ENCODE measurements at regions not wholly inside any gene's neighbourhood (a gene's known extent, or its start where the extent isn't known, plus 50 kb on each side); places are given as distances from the start of the nearest gene placed in this dataset.

GRCh38 chr15:98134905-98135304, 174.4 kb downstream of the ARRDC4 start:
- Histone ChIP-seq H3K4me3 (ENCODE audit: low read depth in 1 of 5, low read length in 5 of 5) (no peak overlapping the region), H3K9me3 (ENCODE audit: control insufficient read depth in 5 of 5, low read length in 5 of 5) (no peaks in the 10 kb centered on the region), H3K27me3 (ENCODE audit: control insufficient read depth in 5 of 5, insufficient read depth in 4 of 5, low read length in 5 of 5) (no peaks in the 10 kb centered on the region), H3K36me3 (ENCODE audit: control insufficient read depth in 5 of 5, insufficient read depth in 5 of 5, low read length in 5 of 5) (no peaks in the 10 kb centered on the region), H3K4me1 (ENCODE audit: control insufficient read depth in 5 of 5, insufficient read depth in 5 of 5, low read length in 5 of 5) (peaks cover 0 to 38% (median 28%) of the 10 kb centered on the region in 5 donors), H3K9ac (ENCODE audit: low read length in 5 of 5) (no peak overlapping the region), H3K27ac (ENCODE audit: low read depth, low read length) (no peak overlapping the region)

- Histone ChIP-seq H3K27ac (ENCODE audit: low read depth, low read length) (no peak overlapping the region), H3K9me3 (ENCODE audit: control insufficient read depth in 5 of 5, low read length in 5 of 5) (no peaks in the 10 kb centered on the region), H3K4me1 (ENCODE audit: control insufficient read depth in 5 of 5, insufficient read depth in 5 of 5, low read length in 5 of 5) (peaks cover 0 to 14% (median 10%) of the 10 kb centered on the region in 5 donors), H3K36me3 (ENCODE audit: control insufficient read depth in 5 of 5, insufficient read depth in 5 of 5, low read length in 5 of 5) (no peaks in the 10 kb centered on the region), H3K4me3 (ENCODE audit: low read depth in 1 of 5, low read length in 5 of 5) (no peak overlapping the region), H3K9ac (ENCODE audit: low read length in 5 of 5) (no peak overlapping the region), H3K27me3 (ENCODE audit: control insufficient read depth in 5 of 5, insufficient read depth in 4 of 5, low read length in 5 of 5) (no peaks in the 10 kb centered on the region)
Measured at GRCh38 chr15:98138910-98139309, 178.4 kb downstream of the ARRDC4 start.

- Histone ChIP-seq H3K9me3 (ENCODE audit: control insufficient read depth in 5 of 5, low read length in 5 of 5) (no peaks in the 10 kb centered on the region), H3K36me3 (ENCODE audit: control insufficient read depth in 5 of 5, insufficient read depth in 5 of 5, low read length in 5 of 5) (no peaks in the 10 kb centered on the region), H3K27me3 (ENCODE audit: control insufficient read depth in 5 of 5, insufficient read depth in 4 of 5, low read length in 5 of 5) (no peaks in the 10 kb centered on the region), H3K4me1 (ENCODE audit: control insufficient read depth in 5 of 5, insufficient read depth in 5 of 5, low read length in 5 of 5) (peaks cover 0 to 12% (median 9%) of the 10 kb centered on the region in 5 donors), H3K4me3 (ENCODE audit: low read depth in 1 of 5, low read length in 5 of 5) (no peak overlapping the region), H3K9ac (ENCODE audit: low read length in 5 of 5) (no peak overlapping the region), H3K27ac (ENCODE audit: low read depth, low read length) (no peak overlapping the region)
Measured at GRCh38 chr15:98139337-98139736, 178.8 kb downstream of the ARRDC4 start.

- no peaks in the 10 kb centered on the region for H3K4me1 ChIP-seq (ENCODE audit: control insufficient read depth in 5 of 5, insufficient read depth in 5 of 5, low read length in 5 of 5)
- no peaks in the 10 kb centered on the region for H3K27me3 ChIP-seq (ENCODE audit: control insufficient read depth in 5 of 5, insufficient read depth in 4 of 5, low read length in 5 of 5)
- no peak overlapping the region for H3K27ac ChIP-seq (ENCODE audit: low read depth, low read length)
- no peaks in the 10 kb centered on the region for H3K36me3 ChIP-seq (ENCODE audit: control insufficient read depth in 5 of 5, insufficient read depth in 5 of 5, low read length in 5 of 5)
- no peaks in the 10 kb centered on the region for H3K9me3 ChIP-seq (ENCODE audit: control insufficient read depth in 5 of 5, low read length in 5 of 5)
- no peak overlapping the region for H3K9ac ChIP-seq (ENCODE audit: low read length in 5 of 5)
- no peak overlapping the region for H3K4me3 ChIP-seq (ENCODE audit: low read depth in 1 of 5, low read length in 5 of 5)
Measured at GRCh38 chr15:98142572-98142971, 182.1 kb downstream of the ARRDC4 start.

- Histone ChIP-seq H3K9me3 (ENCODE audit: control insufficient read depth in 5 of 5, low read length in 5 of 5) (no peaks in the 10 kb centered on the region), H3K4me3 (ENCODE audit: low read depth in 1 of 5, low read length in 5 of 5) (no peak overlapping the region)
Measured at GRCh38 chr15:98143116-98143515, 182.6 kb downstream of the ARRDC4 start.

GRCh38 chr15:98144388-98144787, 183.9 kb downstream of the ARRDC4 start:
- Histone ChIP-seq H3K9ac (ENCODE audit: low read length in 5 of 5) (no peak overlapping the region), H3K36me3 (ENCODE audit: control insufficient read depth in 5 of 5, insufficient read depth in 5 of 5, low read length in 5 of 5) (no peaks in the 10 kb centered on the region), H3K27ac (ENCODE audit: low read depth, low read length) (no peak overlapping the region), H3K27me3 (ENCODE audit: control insufficient read depth in 5 of 5, insufficient read depth in 4 of 5, low read length in 5 of 5) (peaks cover 0 to 5% (median 0%) of the 10 kb centered on the region in 5 donors), H3K4me3 (ENCODE audit: low read depth in 1 of 5, low read length in 5 of 5) (no peak overlapping the region), H3K4me1 (ENCODE audit: control insufficient read depth in 5 of 5, insufficient read depth in 5 of 5, low read length in 5 of 5) (no peaks in the 10 kb centered on the region), H3K9me3 (ENCODE audit: control insufficient read depth in 5 of 5, low read length in 5 of 5) (no peaks in the 10 kb centered on the region)

More at GRCh38 chr15:98143116-98143515, 182.6 kb downstream of the ARRDC4 start:
- Histone ChIP-seq H3K4me1 (ENCODE audit: control insufficient read depth in 5 of 5, insufficient read depth in 5 of 5, low read length in 5 of 5) (no peaks in the 10 kb centered on the region), H3K27ac (ENCODE audit: low read depth, low read length) (no peak overlapping the region), H3K9ac (ENCODE audit: low read length in 5 of 5) (no peak overlapping the region), H3K27me3 (ENCODE audit: control insufficient read depth in 5 of 5, insufficient read depth in 4 of 5, low read length in 5 of 5) (peaks cover 0 to 2% (median 0%) of the 10 kb centered on the region in 5 donors), H3K36me3 (ENCODE audit: control insufficient read depth in 5 of 5, insufficient read depth in 5 of 5, low read length in 5 of 5) (no peaks in the 10 kb centered on the region)

- no peak overlapping the region for H3K9ac ChIP-seq (ENCODE audit: low read length in 5 of 5)
- no peaks in the 10 kb centered on the region for H3K36me3 ChIP-seq (ENCODE audit: control insufficient read depth in 5 of 5, insufficient read depth in 5 of 5, low read length in 5 of 5)
- H3K4me1 ChIP-seq (ENCODE audit: control insufficient read depth in 5 of 5, insufficient read depth in 5 of 5, low read length in 5 of 5) = peaks cover 0 to 5% (median 0%) of the 10 kb centered on the region in 5 donors
- no peak overlapping the region for H3K27ac ChIP-seq (ENCODE audit: low read depth, low read length)
- H3K9me3 ChIP-seq (ENCODE audit: control insufficient read depth in 5 of 5, low read length in 5 of 5) = no peaks in the 10 kb centered on the region
- peaks cover 0 to 5% (median 0%) of the 10 kb centered on the region in 5 donors for H3K27me3 ChIP-seq (ENCODE audit: control insufficient read depth in 5 of 5, insufficient read depth in 4 of 5, low read length in 5 of 5)
- no peak overlapping the region for H3K4me3 ChIP-seq (ENCODE audit: low read depth in 1 of 5, low read length in 5 of 5)
Measured at GRCh38 chr15:98146031-98146820, 185.7 kb downstream of the ARRDC4 start.

GRCh38 chr15:98147415-98147814, 186.9 kb downstream of the ARRDC4 start:
- no peak overlapping the region for H3K9ac ChIP-seq (ENCODE audit: low read length in 5 of 5)
- H3K27me3 ChIP-seq (ENCODE audit: control insufficient read depth in 5 of 5, insufficient read depth in 4 of 5, low read length in 5 of 5) = peaks cover 0 to 5% (median 0%) of the 10 kb centered on the region in 5 donors
- H3K4me3 ChIP-seq (ENCODE audit: low read depth in 1 of 5, low read length in 5 of 5) = no peak overlapping the region
- H3K9me3 ChIP-seq (ENCODE audit: control insufficient read depth in 5 of 5, low read length in 5 of 5) = no peaks in the 10 kb centered on the region
- no peaks in the 10 kb centered on the region for H3K36me3 ChIP-seq (ENCODE audit: control insufficient read depth in 5 of 5, insufficient read depth in 5 of 5, low read length in 5 of 5)
- peaks cover 0 to 5% (median 0%) of the 10 kb centered on the region in 5 donors for H3K4me1 ChIP-seq (ENCODE audit: control insufficient read depth in 5 of 5, insufficient read depth in 5 of 5, low read length in 5 of 5)
- no peak overlapping the region for H3K27ac ChIP-seq (ENCODE audit: low read depth, low read length)

- Histone ChIP-seq H3K4me3 (ENCODE audit: low read depth in 1 of 5, low read length in 5 of 5) (no peak overlapping the region), H3K27me3 (ENCODE audit: control insufficient read depth in 5 of 5, insufficient read depth in 4 of 5, low read length in 5 of 5) (peaks cover 0 to 5% (median 0%) of the 10 kb centered on the region in 5 donors), H3K36me3 (ENCODE audit: control insufficient read depth in 5 of 5, insufficient read depth in 5 of 5, low read length in 5 of 5) (no peaks in the 10 kb centered on the region), H3K9me3 (ENCODE audit: control insufficient read depth in 5 of 5, low read length in 5 of 5) (no peaks in the 10 kb centered on the region), H3K9ac (ENCODE audit: low read length in 5 of 5) (no peak overlapping the region), H3K27ac (ENCODE audit: low read depth, low read length) (no peak overlapping the region), H3K4me1 (ENCODE audit: control insufficient read depth in 5 of 5, insufficient read depth in 5 of 5, low read length in 5 of 5) (peaks cover 0 to 5% (median 0%) of the 10 kb centered on the region in 5 donors)
Measured at GRCh38 chr15:98150084-98150483, 189.6 kb downstream of the ARRDC4 start.

GRCh38 chr15:98150536-98150935, 190.0 kb downstream of the ARRDC4 start:
- H3K27me3 ChIP-seq (ENCODE audit: control insufficient read depth in 5 of 5, insufficient read depth in 4 of 5, low read length in 5 of 5) = peaks cover 0 to 5% (median 0%) of the 10 kb centered on the region in 5 donors
- no peak overlapping the region for H3K27ac ChIP-seq (ENCODE audit: low read depth, low read length)
- H3K4me1 ChIP-seq (ENCODE audit: control insufficient read depth in 5 of 5, insufficient read depth in 5 of 5, low read length in 5 of 5) = peaks cover 0 to 5% (median 0%) of the 10 kb centered on the region in 5 donors
- no peaks in the 10 kb centered on the region for H3K36me3 ChIP-seq (ENCODE audit: control insufficient read depth in 5 of 5, insufficient read depth in 5 of 5, low read length in 5 of 5)
- no peaks in the 10 kb centered on the region for H3K9me3 ChIP-seq (ENCODE audit: control insufficient read depth in 5 of 5, low read length in 5 of 5)
- no peak overlapping the region for H3K9ac ChIP-seq (ENCODE audit: low read length in 5 of 5)
- no peak overlapping the region for H3K4me3 ChIP-seq (ENCODE audit: low read depth in 1 of 5, low read length in 5 of 5)
